Fibroblast of skin of left biceps (primary cell): ENCODE measurements at regions not wholly inside any gene's neighbourhood (a gene's known extent, or its start where the extent isn't known, plus 50 kb on each side); places are given as distances from the start of the nearest gene placed in this dataset.
A peak's percentile ranks its signal among the peaks of the same experiment; 100 is the strongest.
"Not testable (repeated sequence)": the region's sequence is repeated elsewhere in the genome, so short reads cannot be mapped to it uniquely, and the experiment has no call there.

Experiments used
- DNase-seq, 2 experiments: peaks; one replicate each; pipeline ENCODE4 v3.0.0-alpha.2; 2013; ENCODE audit warnings: low read depth in 2 of 2

DNA sequence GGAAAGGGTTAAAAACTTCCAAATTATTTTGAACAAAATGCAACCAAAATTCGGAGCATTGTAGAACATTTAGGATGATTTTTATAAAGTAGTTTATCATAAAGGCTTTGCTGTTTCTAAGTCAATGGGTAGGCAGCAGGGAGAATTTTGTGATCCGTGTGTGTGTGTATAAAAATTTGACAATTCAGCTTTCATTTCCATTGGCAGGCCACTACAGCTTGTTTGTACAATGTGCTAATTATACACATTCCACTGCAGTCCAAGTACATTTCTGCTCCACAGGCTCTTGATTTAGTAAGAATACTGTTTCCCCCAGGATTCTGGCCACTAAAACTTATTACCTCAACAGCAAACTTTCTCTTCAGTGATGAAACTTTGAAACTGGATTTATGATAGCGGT is 71.8 kb upstream of the LTBP1 start:
- no peak for DNase-seq

DNA sequence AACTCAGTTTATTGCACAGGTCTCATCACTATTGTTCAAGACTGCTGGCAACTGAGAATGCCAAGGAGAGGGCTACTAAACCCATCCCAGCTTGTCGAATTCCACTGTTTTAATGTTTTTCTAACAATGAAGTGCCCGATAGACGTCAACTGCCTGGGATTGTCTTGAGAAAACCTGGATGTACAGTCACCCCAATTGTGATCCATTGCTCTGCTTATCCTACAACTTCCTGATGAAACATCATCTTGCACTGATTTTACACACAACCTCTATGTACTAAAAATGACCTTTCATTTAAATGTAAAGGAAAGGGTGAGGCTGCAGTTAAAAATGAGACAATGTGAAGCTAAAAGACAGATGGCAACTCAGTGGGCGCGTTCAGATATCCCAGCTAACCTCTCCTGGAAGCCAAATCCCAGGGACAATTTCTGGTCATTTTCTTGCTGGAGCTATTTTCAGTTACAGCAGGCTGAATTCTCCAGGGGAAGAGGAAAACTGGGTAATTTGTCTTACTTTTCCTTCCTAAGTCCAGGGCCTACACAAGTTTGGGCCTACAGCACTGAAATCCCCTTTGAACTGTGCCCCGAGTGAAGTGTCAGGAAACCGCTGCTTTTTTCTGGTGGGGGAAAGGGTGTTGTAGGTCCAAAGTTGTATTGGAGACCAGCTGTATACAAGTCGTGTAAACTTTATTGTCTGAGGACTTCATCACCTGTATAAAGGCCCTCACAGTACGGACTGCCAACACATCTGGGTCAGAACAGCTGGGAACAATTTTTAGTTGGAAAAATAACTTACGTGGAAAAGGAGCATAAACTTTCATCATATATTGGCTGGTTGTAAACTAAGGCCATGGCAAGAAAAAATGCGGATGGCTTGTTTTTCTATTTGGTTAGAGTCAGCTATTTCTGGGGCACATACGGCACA is 68.9 kb upstream of the LTBP1 start:
- no peak for DNase-seq

DNA sequence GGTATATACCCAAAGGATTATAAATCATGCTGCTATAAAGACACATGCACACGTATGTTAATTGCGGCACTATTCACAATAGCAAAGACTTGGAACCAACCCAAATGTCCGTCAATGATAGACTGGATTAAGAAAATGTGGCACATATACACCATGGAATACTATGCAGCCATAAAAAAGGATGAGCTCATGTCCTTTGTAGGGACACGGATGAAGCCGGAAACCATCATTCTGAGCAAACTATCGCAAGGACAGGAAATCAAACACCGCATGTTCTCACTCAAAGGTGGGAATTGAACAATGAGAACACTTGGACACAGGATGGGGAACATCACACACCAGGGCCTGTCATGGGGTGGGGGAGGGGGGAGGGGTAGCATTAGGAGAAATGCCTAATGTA is 66.8 kb upstream of the LTBP1 start:
- DNase-seq, result not testable (repeated sequence)

DNA sequence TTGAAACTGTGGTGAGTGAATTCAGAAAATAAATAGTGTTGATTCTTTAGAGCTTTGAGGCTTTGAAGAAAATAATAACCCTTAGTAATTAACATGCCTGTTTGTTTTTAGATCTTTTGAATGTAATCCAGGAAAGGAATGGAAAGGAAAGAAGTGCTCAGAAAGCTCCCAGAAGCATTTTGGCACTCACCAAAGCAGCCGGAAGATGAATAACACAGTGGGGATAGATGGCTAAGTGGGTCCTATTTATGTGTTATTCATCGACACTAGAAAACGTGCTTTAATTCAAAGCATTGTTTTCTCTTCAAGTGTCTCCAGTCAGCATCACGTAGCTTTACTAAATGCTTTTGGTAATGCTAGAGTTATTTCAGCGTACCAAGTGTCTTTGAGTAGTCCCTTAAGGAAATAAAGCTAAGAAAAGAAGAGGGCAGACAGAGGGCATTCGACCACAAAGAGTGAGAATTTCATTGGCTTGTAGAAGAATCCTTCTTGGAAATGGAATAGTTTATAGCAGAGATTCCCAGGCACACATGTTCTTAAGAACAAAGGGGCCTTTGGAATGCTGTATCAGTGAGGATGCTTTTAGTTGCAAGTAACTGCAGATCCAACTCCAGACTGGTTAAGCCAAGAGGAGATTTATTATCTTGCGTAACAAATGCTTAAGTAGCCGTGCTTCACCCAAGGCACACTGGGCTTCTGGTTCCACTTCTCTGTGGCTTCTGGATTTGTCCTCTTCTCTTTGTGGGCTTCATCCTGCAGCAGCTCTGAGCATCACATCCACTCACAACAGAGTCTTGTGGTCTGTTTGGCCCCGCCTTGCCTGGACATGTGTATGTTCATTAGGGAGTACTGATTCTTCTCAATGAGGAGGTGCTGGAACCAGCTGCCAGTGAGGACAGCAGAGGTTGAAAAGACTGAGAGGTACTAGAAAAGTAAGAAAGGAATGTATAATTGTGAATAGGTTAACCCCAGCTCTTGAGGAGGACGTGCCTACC is 63.6 kb upstream of the LTBP1 start:
- peak; percentile 41 to 54 for DNase-seq

DNA sequence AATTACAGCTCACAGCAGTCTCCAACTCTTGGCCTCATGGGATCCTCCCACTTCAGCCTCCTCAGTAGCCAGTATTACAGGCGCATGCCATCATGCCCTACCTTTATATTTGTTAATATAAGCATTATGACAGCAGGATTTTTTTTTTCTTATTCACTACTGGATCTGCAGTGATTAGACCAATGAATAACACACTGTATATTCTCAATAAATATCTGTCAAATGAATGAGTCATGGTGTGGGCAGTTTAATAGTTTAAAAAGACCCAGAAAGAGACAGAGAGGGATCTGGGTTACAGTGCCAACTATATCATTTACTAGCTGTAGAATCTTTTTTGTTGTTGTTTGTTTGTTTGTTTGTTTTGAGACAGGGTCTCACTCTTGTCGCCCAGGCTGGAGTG is 62.4 kb upstream of the LTBP1 start:
- DNase-seq, result no peak

DNA sequence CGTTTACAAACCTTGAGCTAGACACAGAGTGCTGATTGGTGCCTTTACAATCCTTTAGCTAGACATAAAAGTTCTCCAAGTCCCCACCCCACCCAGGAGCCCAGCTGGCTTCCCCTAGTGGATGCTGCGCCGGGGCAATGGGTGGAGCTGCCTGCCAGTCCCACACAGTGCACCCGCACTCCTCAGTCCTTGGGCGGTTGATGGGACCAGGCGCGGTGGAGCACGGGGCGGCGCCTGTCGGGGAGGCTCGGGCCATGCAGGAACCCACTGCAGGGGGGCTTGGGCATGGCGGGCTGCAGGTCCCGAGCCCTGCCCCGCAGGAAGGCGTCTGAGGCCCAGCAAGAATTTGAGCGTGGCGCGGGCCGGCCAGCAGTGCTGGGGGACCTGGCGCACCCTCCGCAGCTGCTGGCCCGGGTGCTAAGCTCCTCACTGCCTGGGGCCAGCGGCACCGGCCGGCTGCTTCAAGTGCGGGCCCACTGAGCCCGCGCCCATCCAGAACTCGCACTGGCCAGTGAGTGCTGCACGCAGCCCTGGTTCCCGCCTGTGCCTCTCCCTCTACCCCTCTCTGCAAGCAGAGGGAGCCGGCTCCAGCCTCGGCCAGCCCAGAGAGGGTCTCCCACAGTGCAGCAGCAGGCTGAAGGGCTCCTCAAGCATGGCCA is 60.2 kb upstream of the LTBP1 start:
- DNase-seq, result not testable (repeated sequence)

DNA sequence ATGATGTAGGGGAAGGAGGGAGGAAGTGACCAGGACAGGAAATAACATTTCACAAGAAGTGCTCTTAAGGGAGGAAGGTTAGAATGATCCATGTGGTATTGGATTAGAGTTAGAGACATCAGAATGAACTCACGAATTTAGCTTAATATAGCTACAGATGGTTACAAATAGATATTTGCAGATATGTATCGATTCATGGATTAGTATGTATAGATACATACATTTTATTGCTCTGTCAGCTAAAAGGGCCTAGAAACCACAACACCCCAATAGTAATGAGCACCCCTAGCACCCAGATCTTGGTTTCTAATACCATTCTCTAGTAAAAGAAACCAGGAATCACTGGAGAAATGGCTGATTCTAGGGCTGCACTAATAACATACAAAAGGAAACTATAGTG is 59.6 kb upstream of the LTBP1 start:
- DNase-seq, result no peak

DNA sequence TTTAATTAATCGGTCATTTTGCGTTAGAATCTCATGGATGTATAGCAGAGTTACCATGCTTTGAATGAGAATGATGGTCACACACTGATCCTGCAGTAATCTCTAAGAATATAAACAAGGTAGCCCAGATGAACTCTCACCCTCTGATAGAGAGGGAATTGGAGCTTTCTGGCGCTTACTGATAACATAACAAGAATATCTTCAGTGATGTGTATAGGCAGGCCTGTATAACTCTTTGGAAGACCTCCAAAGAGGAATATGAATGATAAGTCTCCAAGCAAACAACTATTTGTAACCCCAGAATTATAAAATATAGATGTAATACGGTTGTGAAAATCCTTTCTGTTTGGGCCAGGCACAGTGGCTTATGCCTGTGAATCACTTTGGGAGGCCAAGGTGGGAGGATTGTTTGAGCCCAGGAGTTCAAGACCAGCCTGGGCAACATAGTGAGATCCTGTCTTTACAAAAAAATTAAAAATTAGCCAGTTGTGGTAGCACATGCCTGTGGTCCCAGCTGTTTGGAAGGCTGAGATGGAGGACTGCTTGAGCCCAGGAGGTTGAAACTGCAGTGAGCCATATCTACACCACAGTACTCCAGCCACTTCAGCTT is 52.5 kb upstream of the LTBP1 start:
- no peak for DNase-seq

DNA sequence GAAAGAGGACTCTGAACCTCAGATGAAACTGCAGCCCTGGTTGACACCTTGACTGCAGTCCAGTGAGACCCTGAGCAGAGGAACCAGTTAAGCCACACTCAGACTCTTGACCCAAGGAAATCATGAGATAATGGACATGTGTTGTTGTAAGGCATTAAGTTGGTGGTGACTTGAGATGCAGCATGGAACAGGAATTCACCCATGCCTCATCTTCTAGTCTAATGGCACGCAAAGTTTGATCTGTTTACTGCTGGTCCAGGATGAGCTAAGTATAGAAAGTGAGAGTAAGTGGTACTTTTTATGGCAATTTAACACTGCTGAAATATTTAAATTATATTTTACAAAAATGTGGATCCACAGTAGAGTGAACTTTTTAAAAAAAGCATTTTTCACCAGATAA is 51.3 kb upstream of the LTBP1 start:
- no peak for DNase-seq
